ENCODE measurements at regions not wholly inside any gene's neighbourhood (a gene's known extent, or its start where the extent isn't known, plus 50 kb on each side); places are given as distances from the start of the nearest gene placed in this dataset.
"Not testable (repeated sequence)": the region's sequence is repeated elsewhere in the genome, so short reads cannot be mapped to it uniquely, and the experiment has no call there.

DNA sequence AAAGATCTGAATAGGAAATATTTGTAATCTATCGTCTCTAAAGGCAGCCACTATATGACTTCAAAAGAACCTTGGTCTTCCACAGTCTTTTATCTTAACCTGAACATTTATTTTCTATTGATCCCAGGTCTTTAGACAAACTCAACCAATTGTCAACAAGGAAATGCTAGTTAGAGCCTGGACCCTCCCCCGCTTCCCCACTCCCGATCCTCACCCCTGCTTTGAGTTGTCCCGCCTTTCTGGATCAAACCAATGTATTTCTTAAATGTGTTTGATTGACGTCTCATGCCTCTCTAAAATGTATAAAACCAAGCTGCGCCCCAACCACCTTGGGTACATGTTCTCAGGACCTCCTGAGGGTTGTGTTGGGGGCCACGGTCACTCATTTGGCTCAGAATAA, 506.6 kb downstream of the RPIA start:
- H3K36me3 ChIP-seq; H3K4me3 ChIP-seq; H3K9me3 ChIP-seq; ATAC-seq; H3K27me3 ChIP-seq; DNase-seq; H3K27ac ChIP-seq; H3K4me1 ChIP-seq; intact Hi-C loops (cut with DNase I): not testable (repeated sequence)
- 81 to 86% methylated on average over 7 of the region's 7 CpGs for WGBS, 2 donors

DNA sequence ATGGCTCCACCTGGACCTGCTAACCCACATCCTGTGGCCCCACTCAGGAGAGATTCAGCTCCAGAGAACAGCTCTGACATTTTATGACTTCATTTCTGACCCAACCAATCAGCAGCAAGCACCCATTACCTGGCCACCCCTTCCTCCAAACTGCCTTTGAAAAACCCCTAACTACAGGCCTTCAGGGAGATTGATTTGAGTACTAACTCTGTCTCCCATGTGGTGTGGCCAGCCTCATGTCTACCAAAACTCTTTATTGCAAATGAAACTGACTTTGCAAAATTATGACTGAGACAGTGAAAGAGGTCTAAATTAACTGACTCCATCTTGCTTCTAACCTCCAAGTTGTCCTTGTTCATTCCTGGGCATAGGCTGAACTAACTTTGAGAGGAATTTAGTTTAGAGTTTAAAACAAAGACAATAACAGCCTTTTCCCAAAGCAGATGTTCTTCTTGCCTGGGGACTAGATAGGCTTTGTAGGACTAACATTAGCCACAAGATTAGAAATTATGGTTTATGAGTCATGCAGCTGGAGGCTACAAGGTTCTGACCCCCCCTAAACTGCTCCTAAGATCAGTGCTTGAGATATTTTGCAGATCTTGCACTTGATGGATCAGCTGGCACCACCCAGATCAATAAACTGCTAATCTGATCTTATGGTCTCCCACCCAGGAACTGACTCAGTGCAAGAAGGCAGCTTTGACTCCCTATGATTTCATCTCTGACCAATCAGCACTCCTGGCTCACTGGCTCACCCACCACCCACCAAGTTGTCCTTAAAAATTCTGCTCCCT, 508.2 kb downstream of the RPIA start:
- H3K9me3 ChIP-seq; H3K36me3 ChIP-seq; DNase-seq; H3K27me3 ChIP-seq; H3K4me3 ChIP-seq; H3K27ac ChIP-seq; ATAC-seq; H3K4me1 ChIP-seq; intact Hi-C loops (cut with DNase I): not testable (repeated sequence)

DNA sequence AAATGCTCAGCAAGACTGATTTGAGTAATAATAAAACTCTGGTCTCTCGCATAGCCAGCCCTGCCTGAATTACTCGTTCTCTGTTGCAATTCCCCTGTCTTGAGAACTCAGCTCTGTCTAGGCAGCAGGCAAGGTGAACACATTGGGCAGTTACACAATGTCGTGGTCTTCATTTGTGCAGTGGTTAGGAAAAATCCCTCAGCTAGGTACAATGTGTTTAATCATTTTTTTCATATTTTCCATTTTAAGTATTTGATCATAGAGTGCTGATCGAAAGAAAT, 508.7 kb downstream of the RPIA start:
- H3K27ac ChIP-seq; H3K4me3 ChIP-seq; H3K9me3 ChIP-seq; DNase-seq; H3K27me3 ChIP-seq; H3K36me3 ChIP-seq; H3K4me1 ChIP-seq; ATAC-seq; intact Hi-C loops (cut with DNase I): not testable (repeated sequence)
- WGBS, 2 donors = 78 to 81% methylated on average over 4 of the region's 4 CpGs

DNA sequence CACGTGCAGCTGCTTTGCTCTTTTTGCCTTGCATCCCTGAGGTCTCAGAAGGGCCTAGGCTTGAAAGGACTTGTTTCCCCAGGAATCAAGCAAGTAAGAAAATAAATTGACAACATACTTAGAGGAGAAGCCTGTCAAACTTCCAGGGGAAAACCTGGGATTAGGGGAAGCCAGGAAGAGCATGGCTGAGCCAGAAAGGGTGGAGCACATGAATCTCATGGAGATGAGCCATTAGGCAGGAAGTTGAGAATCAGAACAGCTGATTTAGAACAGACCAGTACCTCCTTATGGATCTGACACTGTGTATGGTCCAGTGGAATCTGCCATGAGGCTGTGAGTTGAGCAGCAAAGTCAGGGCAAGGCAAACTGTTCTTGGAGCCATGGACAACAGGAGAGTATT, 511.0 kb downstream of the RPIA start:
- H3K4me3 ChIP-seq; H3K4me1 ChIP-seq; H3K9me3 ChIP-seq; H3K36me3 ChIP-seq; intact Hi-C loops (cut with DNase I); H3K27ac ChIP-seq; DNase-seq; ATAC-seq; H3K27me3 ChIP-seq: not testable (repeated sequence)
- WGBS, 2 donors = 29 to 33% methylated on average over 1 of the region's 1 CpG

DNA sequence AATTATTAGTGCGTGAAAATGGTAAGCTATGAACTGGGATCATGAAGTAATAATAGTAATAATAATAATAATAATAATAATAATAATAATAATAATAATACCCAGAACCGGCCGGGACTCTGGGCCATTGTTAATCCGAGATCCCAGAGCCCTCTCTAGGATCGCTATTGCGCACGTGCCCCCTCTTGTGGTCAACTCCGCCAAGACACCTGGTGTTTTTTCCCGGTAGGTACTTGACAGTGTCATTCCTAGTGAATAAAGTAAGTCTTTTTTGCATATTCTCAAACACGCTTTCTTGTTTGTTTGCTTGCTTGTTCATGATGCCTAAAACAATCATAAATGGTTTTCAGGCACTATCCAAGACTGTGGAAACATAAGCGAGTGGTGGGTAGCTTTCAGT, 513.7 kb downstream of the RPIA start:
- H3K36me3 ChIP-seq; H3K9me3 ChIP-seq; H3K27me3 ChIP-seq; intact Hi-C loops (cut with DNase I); ATAC-seq; H3K27ac ChIP-seq; H3K4me3 ChIP-seq; H3K4me1 ChIP-seq: not testable (repeated sequence)
- DNase-seq = peak; percentile 20 to 43
- 24 to 29% methylated on average over 11 of the region's 11 CpGs for WGBS, 2 donors
- TF ChIP-seq, protein P1, sequence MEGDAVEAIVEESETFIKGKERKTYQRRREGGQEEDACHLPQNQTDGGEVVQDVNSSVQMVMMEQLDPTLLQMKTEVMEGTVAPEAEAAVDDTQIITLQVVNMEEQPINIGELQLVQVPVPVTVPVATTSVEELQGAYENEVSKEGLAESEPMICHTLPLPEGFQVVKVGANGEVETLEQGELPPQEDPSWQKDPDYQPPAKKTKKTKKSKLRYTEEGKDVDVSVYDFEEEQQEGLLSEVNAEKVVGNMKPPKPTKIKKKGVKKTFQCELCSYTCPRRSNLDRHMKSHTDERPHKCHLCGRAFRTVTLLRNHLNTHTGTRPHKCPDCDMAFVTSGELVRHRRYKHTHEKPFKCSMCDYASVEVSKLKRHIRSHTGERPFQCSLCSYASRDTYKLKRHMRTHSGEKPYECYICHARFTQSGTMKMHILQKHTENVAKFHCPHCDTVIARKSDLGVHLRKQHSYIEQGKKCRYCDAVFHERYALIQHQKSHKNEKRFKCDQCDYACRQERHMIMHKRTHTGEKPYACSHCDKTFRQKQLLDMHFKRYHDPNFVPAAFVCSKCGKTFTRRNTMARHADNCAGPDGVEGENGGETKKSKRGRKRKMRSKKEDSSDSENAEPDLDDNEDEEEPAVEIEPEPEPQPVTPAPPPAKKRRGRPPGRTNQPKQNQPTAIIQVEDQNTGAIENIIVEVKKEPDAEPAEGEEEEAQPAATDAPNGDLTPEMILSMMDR (IDR thresholded peaks at IDR 0.05) = peak; percentile 13 to 55 (median 44)

DNA sequence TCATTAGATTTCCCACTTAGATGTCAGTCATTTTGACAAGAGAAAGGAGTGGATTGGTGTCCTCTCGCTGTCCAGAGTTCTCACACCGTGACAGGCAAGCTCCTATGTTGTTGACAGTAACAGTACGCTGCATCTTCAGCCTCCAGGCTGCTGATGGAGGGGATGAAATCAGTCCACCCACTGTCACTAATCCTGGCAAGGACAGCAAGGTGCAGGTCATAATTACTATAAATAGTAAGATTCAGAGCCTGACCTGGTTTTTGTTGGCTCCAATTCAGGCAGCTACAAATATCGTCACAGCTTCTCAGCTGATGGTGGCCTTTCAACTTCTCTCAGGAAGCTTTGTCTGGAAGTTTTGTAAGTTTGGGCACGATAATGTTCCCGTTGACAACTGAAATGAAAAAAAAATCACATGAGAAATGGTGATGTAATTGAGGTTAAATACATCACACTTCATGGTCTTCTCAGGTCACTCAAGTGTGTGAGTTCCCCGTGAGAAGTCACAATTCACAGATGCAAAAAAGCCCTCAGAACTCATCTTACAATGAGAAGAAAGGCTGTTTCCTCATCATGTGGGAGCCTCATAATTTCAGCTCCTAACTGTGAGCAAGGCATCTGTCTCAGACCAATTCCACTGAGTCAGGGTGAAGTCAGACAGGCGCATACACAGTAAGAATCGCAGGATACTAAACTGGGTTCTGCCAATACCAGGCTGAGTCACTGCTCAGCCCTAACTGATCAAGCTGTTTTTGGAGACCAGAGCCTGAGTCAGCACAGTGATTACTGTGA, 516.9 kb downstream of the RPIA start:
- H3K27me3 ChIP-seq; H3K4me3 ChIP-seq; intact Hi-C loops (cut with DNase I); H3K9me3 ChIP-seq; H3K36me3 ChIP-seq; H3K27ac ChIP-seq; DNase-seq; H3K4me1 ChIP-seq: not testable (repeated sequence)
- ATAC-seq = peak in 3 of 8 donors; percentile 19 to 92 (median 27)
- WGBS, 2 donors = 42 to 54% methylated on average over 9 of the region's 9 CpGs

DNA sequence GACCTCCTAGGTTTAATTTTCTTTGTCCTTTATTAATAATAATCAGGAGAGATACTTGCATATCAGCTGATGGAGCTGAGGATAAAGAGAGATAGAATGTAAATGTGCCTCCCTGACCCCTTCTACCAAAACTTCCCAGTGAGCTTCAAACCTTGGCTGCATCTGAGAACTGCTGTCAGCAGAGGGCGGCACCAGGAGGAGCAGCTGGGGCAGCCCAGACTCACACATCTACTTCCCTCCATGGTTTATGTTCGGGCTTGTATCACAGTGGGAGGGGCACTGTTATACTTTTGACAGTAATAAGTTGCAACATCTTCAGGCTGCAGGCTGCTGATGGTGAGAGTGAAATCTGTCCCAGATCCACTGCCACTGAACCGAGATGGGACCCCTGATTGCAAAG, 521.7 kb downstream of the RPIA start:
- H3K4me3 ChIP-seq; H3K36me3 ChIP-seq; H3K9me3 ChIP-seq; H3K4me1 ChIP-seq; H3K27ac ChIP-seq; intact Hi-C loops (cut with DNase I): not testable (repeated sequence)
- DNase-seq = peak in 1 of 2 donors; percentile 17
- peaks cover 0 to 14% (median 0%) of the 10 kb centered on the region in 7 donors for H3K27me3 ChIP-seq
- ATAC-seq = peak in 3 of 8 donors; percentile 39 to 70 (median 57)
- 5 to 15% methylated on average over 3 of the region's 3 CpGs for WGBS, 2 donors
- TF ChIP-seq, protein P1 (IDR thresholded peaks at IDR 0.05) = peak in 3 of 9 donors; percentile 10 to 30 (median 29)

DNA sequence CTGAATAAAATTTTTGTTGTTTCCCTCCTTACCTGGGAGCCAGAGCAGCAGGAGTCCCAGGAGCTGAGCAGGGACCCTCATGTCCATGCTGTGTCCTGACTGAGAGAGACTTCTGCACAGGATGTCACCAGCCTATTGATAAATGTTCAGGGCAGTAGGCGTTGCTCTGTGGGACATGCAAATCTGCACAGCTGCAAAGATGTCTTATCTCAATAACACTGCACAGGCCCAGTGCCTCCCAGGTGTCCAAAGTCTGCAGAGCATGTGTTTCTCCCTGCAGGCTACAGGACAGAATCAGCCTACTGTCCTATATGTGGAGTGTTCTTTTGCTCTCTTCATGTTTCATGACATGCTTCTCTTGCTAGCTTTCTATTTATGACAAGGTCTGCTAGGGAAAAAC, 522.3 kb downstream of the RPIA start:
- H3K27ac ChIP-seq; H3K4me3 ChIP-seq; ATAC-seq; H3K4me1 ChIP-seq; intact Hi-C loops (cut with DNase I); H3K9me3 ChIP-seq; H3K36me3 ChIP-seq; DNase-seq: not testable (repeated sequence)
- peaks cover 0 to 14% (median 0%) of the 10 kb centered on the region in 7 donors for H3K27me3 ChIP-seq
- 19 to 23% methylated on average over 1 of the region's 1 CpG for WGBS, 2 donors

DNA sequence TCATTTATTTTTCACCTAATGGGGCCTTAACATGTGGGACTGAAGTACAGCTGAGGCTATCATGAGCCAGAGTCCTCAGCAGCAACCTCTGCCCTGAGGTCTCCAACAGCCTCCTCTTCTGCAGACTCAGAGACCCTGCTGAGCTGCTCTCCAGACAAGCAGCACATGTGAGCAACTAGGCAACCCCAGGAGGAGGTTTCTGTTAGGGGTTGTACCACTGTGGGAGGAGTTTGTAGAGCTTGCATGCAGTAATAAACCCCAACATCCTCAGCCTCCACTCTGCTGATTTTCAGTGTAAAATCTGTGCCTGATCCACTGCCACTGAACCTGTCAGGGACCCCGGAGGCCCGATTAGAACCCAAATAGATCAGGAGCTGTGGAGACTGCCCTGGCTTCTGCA, 530.0 kb downstream of the RPIA start:
- H3K4me1 ChIP-seq; H3K27ac ChIP-seq; H3K27me3 ChIP-seq; H3K9me3 ChIP-seq; intact Hi-C loops (cut with DNase I); H3K36me3 ChIP-seq; H3K4me3 ChIP-seq; DNase-seq; ATAC-seq: not testable (repeated sequence)
- no CpG with 5 or more reads among the region's 2 CpGs for WGBS, 2 donors
